IPS-NIHi7 (cell line): ENCODE measurements at regions not wholly inside any gene's neighbourhood (a gene's known extent, or its start where the extent isn't known, plus 50 kb on each side); places are given as distances from the start of the nearest gene placed in this dataset.

ENCODE experiments used
- DNase-seq: peaks from one replicate; pipeline ENCODE4 v3.0.0; 2012; ENCODE audit warnings: mixed read lengths; ENCODE audit errors: extremely low spot score

DNA sequence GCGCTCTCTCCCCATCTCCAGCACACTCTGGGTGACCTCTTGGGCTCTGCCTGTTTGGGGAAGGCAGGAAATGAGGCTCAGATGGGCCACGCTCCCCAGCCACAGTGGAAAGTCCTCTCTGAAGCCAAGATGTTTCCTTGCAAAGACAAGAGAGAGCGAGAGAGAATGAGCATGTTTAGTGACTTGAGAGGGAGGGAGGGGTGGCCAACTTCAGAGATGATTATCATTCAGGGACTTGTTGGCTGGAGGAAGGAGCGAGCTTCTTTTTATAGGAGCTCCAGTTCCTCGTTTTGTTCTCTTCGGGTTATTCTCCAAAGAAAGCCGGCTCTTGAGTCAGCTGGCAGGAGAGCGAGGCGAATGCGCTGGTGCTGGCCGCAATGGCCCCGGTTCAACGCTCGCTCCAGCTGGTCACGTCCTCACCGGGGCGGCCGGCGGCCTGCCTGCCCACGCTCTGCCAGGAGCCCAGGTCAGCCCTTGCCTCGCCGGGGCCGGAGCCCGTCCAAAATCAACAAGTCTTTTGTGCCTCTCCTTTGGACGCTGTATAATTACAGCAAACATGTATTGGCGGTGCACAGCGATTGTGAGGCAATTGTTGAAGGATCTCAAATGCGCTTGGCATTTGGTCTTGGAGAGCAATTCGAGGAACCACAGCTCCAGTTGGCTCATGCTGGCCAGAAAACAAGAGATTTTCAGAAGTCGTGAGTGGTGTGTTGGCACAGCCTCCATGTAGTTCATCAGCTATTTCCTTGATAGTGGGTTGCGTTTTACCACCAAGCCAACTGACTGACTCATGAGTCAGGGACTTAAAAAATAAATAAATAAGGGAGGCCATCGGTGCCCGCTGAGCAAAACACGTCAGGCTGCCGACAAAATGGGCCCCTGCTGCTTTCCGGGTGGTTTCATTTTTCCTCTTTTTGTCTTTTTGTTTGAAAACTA is 288.6 kb downstream of the UACA start:
- DNase-seq = no peak

DNA sequence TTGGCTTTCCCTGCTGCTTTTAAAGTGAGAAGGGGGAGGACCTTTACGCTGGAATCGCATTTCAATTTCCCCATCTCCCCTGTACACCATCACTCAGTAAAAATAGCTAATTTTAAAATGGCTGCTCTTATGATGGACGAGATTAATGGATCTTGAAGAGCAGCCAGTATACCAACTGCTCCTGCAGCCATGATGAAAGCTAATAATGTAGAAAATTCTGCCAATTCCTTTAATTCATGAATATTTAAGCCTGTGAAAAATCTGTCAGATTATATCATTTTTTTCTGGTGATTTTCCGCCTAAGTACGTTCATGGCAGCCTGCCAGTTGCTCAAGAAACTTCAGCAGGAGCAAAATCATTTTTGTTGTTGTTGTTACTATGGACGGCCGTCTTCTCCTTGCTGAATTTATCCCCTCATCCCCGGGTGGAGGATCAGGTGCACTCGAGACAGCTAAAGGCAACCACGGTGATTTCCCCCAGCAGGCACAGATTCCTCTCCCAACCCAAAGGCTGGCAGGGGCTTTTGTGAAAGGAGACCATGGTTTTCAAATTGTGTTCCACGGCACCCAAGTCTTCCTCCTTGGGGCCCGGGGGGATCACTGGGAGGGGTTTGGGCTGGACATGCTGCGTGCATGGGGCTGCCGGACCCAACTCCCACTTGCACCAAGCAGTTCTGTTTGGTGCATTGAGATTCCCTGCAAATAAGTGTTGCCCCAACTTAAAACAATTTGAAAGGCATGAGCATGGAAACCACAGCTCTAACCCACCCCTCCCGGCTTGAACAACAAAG is 289.6 kb downstream of the UACA start:
- DNase-seq = no peak

DNA sequence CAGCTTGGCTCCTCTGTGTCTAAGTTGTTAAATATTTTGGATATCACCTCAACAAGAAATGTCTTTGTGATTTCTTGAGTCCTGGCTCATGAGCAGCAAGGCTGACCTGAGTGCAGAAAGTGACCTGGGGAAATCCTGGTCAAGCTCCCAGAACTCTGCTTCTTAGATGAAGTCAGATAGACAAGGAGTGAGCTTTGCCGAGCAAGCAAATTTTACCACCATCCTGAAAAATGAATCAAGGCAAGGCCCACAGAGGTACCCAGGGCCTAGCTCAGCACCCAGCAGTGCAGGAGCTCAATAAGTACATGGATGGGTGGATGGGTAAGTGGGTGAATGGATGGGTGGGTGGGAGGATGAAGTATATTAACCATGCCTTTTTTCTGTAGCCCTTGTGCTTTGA is 291.8 kb downstream of the UACA start:
- DNase-seq = no peak

DNA sequence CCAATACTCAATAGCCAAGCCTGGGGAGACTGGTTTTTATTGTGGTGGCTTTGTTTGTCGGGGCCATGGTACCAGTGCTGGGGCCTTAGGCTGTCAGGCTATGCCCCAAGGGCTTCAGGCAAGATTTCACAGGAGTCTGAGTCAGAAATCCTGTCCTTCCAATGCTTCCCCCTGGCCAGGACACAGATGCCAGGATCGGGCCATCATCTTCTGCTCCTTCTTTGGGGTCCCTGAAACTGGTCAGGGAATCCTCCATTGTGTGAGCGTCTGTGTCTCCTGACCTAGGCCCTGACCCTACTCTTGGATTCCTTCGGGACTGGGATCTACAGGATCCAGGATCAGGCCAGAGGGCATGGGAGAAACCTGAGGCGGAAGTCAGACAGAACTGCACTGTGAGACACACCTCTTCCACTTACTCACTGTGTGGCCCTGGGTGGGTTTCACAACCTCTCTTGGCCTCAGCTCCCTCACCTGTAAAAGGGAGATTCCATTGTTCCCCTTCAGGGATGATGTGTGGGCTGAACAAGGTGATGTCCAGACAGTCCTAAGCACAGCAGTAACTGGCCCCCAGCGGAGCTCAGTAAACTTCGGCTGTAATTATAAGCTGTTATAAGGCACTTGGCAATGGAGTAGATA is 292.7 kb downstream of the UACA start:
- DNase-seq = no peak

DNA sequence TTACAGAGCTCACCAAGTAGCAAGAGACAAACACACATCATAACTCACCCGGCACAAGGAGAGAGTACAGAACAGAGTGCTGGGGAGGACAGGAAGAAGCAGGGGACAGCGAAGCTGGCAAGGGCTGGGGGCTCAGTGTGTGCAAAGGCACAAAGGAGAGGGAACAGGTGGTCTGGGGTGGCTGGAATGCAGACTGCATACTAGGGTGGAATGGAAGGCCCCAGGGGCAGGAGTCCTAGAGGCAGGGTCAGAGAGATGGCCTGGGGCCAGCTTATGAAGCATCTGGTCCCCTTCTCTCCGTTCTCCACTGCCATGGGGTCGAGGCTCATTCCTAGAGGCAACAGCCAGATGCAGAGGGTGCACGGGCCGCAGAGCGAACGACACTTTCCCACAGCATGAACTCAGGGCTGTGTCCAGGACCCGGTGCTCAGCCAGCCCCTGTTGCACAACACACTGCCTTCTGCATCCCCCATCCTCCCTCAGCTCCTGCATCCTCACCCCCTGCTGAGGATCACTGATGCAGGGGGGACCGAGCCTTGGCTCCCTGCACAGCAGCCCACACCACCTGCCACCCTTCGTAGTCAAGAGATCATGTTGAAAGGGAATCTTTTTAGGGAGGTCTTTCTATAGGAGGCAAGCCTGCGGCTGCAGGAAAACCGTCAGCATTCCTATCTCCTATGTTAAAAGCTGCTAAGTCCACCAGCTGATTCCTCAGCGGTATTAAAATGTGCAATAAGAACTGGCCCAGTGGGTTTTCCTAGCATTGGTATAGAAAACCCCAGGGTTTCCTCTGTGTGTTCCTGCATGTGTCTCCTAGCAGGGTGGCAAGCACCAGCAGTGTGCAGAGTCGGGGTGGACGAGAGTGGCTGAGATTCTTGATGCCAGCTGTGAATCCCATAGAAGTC is 293.5 kb downstream of the UACA start:
- DNase-seq = no peak

DNA sequence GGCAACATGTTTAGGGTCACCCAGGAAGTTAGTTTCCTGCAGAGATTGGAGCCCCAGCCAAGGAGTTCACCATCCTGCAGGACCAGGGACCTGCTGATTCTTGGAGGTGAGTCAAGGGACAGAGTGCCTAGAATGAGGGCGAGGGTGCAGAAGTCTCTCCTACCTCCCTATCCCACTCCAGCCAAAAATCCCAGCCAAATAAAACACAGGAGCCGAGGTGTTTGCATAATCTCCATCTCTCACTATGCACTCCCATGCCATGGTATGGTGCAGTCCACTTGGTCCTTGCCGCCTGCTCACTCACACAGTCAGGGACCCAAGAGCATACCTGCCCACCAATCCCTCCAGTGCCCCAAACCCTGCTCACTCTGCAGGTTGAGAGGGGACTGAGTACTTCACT is 294.2 kb downstream of the UACA start:
- no peak for DNase-seq

DNA sequence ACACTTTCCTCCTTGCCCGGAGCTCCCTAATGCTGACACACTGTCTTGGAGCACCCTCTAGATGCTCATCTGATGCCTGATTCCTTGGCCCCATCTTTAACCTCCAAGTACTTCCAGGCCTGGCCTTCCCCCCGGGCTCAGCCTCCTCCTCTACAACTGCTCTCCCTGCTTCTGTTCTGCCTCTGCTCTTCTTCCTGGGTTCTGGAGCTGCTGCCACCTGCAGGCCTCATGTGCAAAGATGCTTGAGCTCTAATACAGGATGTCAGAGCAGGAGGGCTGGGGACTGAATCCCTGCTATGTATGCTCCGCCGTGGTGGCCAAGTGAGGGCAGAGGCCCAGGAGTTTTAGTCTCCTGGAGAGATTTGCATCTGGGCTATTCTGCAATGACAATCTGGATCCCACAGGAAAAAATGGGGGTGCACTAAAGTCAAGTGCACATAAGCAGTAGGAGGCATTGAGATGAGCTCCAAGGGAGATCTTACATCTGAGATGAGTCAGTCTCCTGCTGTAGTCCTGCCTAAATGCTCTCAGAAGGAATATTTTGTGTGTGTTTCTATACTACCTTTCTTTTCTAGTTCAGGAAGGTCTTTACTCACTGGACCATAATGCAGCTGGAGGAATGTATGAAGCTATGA is 296.3 kb downstream of the UACA start:
- peak; percentile 72 for DNase-seq

DNA sequence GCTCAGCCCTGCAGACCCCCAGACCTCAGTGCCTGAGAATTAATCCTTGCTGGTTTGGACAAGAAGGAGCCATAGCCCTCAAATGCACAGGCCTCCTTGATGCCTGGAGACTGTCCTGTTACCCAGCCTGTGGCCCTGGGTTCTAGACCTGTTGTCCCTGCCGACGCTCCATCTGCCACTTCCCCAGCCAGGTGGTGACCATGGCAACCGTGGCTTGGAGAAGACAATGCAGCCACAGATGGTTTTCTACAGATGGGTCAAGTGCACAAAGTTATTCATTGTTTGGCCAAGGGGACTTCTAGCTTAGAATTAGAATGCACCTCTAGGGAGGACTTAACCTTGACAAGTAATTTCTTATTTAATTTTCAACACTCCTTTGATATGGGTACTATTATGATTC is 297.1 kb downstream of the UACA start:
- no peak for DNase-seq

DNA sequence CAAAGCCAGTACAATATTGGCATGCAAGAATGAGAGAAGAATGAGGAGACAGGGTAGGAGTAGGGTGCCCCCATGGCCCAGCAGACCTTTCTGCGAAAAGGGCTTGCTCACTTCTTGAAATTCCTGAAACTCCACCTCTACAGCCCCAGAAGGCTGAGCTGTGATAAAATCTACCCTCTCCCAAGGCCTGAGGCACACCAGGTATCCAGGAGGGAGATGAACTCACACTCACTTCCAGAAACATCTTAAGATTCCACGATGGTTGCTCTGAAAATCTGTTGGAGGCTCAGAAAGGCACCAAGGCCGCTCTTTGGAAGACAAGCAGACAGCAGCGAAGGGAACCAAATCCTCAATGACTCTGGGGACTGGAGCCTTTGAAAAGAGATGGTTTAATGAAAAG is 297.5 kb downstream of the UACA start:
- no peak for DNase-seq

DNA sequence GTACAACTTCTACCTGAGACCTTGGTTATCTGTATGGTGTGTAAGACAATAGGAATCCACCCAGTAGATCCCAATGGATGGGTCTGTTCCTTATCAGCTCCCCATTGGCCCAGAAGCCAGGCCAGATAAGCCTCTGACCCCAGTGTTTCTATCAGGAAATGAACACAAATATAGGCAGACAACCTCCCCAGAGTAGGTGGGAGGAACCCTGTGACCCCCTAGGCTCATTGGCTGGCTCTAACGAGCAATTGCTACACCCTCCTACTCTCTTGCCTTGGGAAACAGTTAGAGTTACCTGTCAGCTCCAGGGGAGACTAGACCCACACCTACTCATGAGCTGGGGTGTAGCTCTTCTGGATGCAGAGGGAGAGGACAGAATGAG is 299.9 kb downstream of the UACA start:
- DNase-seq = no peak

DNA sequence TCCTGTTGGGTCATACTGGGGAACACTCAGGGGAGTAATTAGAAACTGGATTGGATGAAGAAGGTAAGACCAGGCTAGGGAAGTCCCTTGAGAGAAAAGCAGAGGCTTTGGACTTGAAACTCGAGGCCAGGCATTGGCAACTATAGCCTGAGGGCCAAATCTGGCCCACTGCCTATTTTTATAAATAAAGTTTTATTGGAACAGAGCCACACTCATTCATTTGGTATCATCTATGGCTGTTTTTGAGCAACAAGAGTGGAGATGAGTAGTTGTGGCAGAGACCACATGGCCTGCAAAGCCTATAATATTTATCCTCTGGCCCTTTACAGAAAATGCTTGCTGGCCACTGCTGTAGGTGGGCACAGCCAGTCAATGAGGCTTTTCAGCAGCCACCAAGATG is 301.4 kb downstream of the UACA start:
- no peak for DNase-seq

DNA sequence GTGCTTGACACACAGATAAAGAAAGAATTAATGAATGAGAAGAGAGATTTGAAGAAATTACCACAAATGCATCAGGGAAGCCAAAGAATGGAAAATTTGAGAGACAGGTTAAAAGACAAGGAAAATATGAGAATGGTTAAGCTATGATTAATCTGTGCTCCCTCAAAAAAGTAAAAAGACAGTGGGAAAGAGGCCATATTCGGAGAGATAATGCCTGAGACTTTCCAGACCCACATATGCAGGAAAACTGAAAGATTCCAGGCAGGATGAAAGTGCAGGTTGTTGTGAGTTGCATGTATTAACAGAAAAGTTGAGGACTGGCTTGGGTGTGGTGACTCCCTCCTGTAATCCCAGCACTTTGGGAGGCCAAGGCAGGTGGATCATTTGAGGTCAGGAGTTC is 302.3 kb downstream of the UACA start:
- DNase-seq = no peak

DNA sequence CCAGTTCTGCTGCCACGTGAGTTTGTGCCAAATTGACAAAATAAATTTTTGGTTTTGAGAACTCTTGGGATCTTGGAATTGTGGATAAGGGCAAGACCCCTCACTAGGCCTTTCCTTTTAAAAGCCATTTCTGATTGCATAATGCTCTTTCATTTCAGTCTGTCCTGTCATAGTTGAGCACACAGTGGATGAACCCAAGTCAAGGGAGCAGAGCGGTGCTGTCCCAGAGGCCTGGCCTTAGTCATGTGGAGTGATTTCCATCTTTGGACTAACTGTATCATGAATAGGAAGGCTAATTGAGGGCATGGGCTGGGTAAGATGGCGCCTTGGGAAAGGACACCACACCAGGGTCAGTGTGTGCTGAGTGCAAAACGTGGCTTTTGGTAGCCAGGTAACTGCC is 304.0 kb downstream of the UACA start:
- DNase-seq = no peak

DNA sequence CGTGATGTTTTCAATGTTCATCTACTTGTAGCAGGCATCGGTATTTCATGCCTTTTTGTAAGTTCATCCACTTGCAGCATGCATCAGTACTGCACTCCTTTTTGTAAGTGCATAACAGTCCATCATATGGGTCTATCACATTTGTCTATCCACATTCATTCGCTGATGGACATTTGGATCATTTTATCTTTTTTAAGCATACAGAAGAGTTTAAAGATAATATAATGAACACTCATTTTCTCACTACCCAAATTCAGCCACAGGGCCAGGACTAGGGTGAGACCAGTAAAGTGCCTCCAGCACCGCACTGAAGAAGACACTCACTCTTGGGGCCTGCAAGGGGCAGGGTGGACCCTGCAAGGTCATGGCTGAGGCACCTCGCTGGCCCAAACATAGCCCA is 309.6 kb downstream of the UACA start:
- DNase-seq = no peak

DNA sequence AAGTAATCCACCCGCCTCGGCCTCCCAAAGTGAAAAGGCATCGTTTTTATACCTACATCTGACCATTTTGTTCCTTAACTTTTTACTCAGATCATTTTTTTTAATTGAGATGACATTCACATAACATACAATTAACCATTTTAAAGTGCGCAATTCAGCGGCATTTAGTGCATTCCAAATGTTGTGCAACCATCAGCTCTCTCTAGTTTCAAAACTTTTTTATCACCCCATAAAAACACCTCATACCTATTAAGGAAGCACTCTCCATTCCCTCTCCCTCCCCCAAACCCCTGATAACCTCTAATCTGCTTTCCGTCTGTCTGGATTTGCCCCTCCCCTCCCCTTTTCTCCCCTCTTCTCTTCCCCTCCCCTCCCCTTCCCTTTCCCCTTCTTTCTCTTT is 310.1 kb downstream of the UACA start:
- no peak for DNase-seq

DNA sequence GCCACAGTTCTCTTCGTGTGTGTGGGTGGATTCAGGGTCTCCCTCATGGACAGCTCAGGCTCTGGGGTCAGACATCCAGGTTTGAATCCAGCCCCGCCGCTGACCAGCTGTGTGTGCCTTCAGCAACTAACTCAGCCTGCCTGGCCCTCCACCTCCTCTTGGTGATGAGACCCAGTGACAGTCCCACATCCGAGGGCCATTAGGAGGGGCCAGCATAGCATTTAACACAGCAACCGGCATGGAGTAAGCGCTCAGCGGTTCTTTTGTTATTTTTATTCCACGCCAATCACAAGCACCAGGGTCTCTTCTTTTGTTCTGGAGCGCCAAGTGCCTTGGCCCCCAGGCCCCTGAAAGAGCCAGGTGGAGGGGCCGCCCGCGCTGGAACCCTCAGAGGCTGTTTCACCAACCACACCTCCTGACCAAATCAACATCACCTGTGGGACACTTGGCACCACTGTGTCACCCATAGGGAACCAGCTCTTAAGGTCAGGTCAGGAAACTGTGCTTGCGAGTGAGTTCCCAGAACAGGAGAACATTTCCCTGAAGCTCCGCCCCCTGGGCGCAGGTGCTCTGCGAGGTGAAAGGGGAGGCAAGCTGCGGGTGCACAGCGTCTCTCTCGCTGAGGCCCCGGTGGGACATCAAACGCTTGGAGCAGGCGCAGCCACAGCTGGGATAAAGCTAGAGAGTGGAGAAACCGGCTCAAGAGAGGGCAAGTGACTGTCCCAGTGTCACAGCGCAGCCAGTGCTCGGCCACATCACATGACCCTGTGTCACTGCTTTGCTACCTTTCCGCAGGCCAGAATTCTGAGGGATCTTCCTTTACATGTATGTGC is 311.3 kb downstream of the UACA start:
- peak; percentile 67 for DNase-seq

DNA sequence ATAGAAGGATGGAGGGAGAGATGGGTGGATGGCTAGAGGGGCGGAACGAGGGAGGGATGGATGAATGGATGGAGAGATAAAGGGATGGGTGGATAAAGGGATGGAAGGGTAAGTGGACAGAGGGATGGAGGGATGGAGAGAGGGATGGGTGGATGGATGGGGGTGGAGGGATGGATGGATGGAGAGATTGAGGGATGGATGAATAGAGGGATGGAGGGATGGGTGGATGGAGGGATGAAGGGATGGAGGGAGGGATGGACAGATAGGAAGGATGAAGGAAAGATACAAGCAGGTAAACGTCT is 313.3 kb downstream of the UACA start:
- DNase-seq = no peak

DNA sequence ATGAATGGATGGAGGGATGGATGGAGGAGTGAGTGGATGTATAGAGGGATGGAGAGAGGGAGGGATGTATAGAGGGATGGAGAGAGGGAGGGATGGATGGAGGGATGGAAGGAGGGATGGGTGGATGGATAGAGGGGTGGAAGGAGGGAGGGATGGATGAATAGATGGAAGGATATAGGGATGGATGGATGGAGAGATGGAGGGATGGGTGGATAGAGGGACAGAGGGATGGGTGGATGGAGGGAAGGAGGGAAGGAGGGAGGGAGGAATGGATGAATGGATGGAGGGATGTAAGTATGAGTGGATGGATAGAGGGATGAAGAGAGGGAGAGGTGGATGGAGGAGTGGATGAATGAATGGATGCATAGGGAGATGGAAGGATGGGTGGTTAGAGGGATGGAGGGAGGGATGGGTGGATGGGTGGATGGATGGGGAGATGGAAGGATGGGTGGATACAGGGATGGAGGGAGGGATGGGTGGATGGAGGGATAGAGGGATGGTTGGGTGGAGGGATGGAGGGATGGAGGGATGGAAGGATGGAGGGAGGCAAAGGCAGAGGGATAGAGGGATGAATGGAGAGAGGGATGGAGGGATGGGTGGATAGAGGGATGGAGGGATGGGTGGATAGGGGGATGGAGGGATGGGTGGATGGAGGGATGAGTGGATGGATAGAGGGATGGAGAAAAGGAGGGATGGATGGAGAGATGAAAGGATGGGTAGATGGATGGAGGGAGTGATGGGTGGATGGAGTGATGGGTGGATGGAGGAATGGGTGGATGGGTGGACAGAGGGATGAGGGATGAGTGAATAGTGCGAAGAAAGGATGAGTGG is 313.8 kb downstream of the UACA start:
- DNase-seq = no peak

DNA sequence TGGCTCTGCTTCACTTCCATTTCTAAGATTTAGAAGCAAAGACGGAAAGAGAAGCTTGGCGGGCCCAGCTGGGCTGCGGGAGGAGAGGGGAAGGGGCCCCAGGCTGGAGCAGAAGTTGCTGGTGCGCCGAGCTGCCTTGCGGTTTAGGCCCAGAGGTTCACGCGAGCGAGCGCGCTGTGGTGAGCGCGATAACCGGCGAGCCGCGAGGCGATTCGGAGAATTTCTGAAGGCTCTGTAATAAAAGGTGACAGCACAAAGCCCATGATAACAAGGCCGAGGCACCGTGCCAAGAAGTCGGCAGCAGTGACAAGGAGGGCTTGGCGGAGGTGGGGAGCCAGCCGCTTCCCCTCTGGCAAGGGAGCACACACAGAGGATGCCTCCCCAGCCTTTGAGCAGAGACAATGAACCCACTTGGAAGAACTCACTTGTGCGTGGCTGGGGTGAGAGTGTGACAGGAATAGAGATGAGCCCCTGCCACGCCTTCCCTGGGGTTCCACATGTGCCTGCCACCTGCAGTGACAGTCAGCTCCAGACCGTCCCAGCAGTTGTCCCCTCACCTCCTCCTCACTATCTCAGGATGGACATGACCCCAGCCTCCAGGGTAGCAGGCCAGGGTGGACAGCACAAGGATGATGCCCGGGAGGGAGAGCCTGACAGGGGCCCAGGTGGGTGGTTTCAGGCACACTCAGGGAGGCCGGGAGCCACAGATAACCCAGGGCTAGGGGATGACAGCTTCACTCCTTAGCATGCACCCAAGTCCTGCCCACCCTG is 315.2 kb downstream of the UACA start:
- DNase-seq = no peak
